Stimulated activated CD4-positive, alpha-beta T cell treated with anti-CD3 and anti-CD28 coated beads, Interleukin-1b, Interleukin-23, amount 100 ng/mL, for 24 hours (primary cell): ENCODE measurements at regions not wholly inside any gene's neighbourhood (a gene's known extent, or its start where the extent isn't known, plus 50 kb on each side); places are given as distances from the start of the nearest gene placed in this dataset.
"Not testable (repeated sequence)": the region's sequence is repeated elsewhere in the genome, so short reads cannot be mapped to it uniquely, and the experiment has no call there.

ENCODE experiments used
- DNase-seq, 4 experiments: peaks; one replicate each; pipeline ENCODE4 v3.0.0-alpha.2; 2020; ENCODE audit warnings: low read depth in 4 of 4, low spot score in 1 of 4

- no peak for DNase-seq
Observed at GRCh38 chr18:47413327-47413726, 161.9 kb upstream of the SKOR2 start.

- no peak for DNase-seq
Observed at GRCh38 chr18:47412924-47413323, 161.5 kb upstream of the SKOR2 start.

GRCh38 chr18:47411159-47411558, 159.7 kb upstream of the SKOR2 start:
- no peak for DNase-seq

DNA sequence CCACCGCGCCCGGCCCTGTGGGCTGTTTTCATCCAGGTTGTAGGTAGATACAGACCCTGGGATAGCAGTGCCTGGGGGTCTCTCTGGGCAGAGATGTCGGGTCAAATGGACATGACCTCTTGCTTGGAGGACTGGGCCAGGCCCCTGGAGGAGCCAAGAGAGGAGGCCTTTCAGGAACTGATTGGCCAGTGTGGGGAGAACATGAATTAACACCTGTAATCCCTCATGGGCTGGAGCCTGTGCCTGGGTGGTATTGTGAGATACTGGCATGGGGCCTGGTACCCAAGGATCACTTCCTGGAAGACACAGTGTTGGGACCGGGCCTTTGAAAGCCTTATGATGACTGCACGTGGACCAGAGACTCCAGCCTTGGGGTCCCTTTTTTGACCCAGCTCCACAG, 158.7 kb upstream of the SKOR2 start:
- DNase-seq: no peak

GRCh38 chr18:47409519-47409918, 158.1 kb upstream of the SKOR2 start:
- no peak for DNase-seq

- no peak for DNase-seq
Observed at GRCh38 chr18:47407736-47408135, 156.3 kb upstream of the SKOR2 start.

DNA sequence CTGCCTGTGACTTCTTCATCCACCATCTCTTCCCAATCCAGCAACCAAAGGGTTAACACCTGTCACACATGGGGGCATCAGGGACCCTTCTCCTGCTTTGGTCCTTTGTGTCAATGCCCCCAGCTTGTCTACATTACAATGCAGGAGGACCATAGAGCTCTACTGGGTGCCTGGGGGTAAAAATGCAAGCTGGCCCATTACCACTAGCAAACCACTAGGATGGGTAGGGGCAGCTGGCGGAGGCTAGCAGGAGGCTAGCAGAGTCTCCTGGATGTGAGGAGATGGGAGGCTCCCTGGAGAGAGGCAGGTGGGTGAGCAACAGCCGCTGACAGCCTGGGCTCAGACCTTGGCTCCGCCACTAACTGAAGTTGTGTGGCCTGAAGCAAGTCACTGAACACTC, 153.4 kb upstream of the SKOR2 start:
- DNase-seq: no peak

GRCh38 chr18:47403949-47404348, 152.5 kb upstream of the SKOR2 start:
- DNase-seq: no peak

DNA sequence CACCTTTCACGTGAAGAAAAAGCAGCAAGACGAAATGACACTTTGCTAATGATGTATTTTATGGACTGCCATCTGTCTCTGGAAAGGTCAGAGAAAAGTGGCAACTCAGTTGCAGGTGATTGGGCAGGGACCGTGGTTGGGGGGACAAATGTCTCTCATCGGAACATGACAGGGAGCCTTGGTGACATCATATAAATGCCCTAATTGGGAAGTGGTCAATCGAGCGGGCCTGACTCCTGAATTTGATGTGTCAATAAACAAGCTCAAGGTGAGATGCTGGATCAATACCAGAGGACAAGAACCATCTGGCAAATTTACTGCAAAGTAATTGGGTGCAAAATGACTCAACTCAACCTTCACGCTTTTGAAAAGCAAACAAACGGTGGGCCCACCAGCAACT, 151.9 kb upstream of the SKOR2 start:
- DNase-seq: no peak

GRCh38 chr18:47399475-47399874, 148.0 kb upstream of the SKOR2 start:
- DNase-seq: no peak

DNA sequence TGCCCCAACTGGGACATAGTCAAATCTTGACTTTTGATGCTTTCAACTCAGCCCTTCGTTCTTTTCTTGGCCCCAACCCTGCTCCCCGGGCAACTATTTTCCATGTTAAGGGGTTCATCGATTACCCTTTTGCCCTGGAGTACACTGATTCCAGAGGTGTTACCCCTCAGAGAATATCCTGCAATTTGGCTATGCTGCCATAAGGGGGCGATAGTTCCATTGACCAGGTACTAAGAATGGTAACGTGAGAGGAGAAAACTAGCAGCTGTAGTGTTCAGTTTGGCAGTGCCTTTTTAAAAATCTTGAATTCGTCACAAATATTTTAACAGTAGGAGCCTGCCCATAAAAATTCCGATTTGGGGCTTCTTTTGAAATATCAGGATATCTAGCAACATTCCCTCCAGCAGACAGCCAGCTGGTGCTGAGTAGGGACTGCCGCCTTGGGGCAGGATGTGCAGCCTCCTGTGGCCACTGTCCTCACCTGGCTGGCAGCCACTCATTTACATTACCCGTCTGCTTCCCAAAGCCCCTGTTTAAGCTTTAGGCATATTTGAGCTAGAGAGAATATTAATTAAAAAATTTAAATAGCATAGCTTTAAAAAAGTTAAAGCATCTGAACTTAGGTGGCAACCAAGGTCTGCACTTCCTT, 146.3 kb upstream of the SKOR2 start:
- peak in 1 of 4 experiments; percentile 5 for DNase-seq

DNA sequence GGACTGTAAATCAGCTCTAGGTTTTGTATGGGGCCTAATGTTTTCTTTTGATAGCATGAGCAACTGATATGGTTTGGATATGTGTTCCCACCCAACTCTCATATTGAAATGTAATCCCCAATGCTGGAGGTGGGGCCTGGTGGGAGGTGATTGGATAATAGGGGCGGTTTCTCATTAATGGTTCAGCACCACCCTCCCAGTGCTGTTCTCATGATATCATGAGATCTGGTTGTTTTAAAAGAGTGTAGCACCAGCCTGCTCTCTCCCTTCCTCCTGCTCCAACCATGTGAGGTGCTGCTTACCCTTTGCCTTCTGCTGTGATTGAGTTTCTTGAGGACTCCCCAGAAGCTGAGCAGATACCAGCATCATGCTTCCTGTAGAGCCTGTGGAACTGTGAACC, 140.2 kb upstream of the SKOR2 start:
- no peak for DNase-seq

DNA sequence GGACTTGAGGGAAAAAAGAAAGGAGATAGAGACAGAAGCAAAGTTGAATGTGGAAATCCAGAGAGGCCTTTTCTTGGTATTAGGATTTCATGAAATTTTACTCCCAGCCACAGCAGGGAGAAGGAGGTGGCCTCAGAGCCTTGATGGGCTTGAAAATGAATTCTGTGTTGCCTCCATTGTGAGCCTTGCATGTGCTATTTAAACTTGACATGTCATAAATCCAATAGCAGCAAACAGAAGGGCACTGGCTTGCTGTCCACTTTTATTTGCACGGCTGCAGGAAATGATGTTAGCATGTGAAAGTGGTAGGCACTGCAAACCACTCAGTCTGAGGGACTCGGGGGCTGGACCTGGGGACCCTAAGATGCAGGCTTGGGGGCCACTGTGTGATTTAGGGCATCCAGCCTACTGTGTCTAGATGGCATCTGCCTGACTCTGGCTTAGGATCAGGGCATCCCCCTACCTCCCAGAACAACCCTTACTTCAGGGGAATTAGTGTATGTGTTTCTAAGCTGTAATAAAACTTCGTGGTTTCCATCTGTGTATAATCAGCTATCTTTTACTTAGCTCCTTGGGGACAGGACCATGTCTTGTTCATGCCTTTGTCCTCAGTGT, 139.1 kb upstream of the SKOR2 start:
- DNase-seq: no peak

DNA sequence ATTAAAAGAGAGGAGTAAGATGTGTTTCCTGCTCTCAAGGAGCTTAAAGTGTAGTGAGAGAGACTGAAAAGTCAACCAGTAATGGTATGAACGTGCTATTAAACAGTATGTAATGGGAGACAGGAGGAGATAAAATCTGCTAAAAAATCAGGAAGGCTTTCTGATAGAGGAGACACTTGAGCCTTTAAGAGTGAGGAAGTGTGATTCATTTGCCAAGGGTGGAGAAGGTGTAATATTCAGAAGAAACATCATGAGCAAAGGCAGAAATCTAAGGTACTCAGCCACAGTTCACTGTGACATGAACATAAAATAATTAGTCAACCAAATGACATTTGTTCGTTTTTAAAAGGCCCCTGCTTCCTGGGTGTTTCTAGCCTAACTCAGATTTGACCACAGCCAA, 137.8 kb upstream of the SKOR2 start:
- no peak for DNase-seq

DNA sequence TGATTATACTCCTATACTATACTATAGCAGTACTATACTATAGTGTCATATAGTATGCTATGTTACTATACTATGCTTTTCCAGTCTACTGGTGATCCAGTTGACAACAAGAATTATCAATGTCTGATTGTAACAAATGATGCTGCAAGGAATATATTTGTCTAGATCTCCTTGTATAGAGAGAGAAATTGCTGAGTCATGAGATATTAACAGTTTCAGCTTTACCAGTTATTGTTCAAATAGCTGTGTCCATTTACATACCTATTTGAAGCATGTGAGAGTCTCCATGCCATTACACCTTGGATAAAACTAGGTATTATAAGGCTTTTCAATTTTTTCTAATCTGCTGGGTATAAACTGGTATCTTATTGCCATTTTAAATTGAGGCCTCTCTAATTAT, 136.4 kb upstream of the SKOR2 start:
- DNase-seq: no peak

DNA sequence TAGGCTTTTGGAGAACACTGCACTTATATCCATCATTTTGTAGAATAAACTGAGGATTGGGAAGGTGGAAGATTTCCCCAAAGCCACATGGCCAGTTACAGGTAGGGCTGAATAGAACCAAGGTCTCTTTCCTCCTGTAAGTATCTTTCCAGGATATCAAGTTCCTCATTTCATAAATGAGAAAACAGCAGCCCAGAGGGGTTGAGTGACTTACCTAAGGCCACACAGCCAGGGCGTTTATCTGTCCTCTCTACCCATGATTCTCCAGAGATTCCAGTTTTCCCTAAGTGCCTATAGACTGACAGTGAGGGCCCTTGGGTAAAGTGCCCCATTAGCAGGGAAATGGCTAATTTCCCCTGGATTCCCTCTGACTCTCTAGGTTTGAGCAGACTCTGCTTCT, 132.3 kb upstream of the SKOR2 start:
- no peak for DNase-seq

DNA sequence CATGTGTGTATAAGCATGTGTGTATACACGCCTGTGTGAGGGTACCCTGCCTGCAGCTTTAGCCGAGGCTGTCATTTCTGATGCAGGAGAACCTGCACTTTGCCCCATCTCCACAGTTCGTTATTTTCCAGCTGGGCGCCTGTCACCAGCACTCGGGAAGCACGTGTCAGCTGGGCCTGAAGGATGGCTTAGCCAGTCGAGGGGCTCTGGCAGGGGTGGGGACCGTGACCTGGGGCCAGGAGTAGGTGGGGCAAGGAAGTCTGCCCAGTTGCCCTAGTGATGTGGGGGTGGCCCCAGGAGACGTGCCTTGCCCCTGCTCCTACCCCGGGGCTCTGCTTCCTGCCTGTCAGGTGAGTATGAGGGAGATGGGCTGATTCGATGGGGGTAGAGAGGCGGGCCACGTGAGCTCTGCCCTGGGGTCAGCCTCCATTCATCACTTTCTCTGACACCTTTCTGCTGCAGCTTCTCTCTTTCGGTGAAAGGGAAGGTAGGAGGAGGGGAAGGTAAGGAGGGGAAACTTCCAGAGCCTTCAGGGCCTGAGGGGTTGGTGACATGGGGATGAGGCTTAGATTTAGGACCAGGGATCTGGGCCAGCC, 130.6 kb upstream of the SKOR2 start:
- no peak for DNase-seq

DNA sequence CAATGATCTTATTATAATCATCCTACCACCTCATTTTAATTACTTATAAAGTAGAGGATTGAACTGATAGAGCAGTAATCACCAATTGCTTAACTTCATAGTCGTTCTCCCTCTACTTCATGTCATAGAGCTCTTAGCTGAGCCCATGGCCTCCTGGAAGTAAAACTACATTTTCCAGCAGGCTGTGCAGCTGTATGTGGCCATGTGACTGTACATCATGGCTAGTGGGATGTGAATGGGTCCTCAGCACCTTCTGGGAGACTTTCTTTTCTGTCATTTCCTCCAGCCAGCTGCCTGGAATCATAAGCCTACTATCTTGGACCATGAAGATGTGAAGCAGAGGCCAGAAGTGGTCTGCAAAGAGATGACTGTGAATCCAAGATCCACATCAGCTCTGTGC, 128.7 kb upstream of the SKOR2 start:
- DNase-seq: no peak

GRCh38 chr18:47373465-47373864, 122.0 kb upstream of the SKOR2 start:
- no peak for DNase-seq

DNA sequence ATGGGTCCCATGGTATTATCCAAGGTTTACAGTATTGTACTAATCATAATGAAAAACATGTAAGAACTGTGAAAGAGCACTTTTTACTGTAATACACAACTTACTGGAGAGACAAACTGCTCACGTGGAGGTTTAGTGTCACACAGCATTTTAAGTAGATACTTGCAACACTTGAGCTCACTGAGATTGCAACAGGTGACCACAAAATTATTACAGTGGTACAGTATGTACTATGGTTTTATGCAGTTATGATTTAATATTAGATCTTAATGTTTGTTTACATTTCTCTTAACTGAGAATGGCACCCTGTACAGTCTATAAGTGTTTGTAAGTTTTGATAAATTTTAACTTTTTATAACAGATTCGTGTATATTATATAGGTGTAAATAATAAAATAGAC, 118.6 kb upstream of the SKOR2 start:
- DNase-seq: no peak

DNA sequence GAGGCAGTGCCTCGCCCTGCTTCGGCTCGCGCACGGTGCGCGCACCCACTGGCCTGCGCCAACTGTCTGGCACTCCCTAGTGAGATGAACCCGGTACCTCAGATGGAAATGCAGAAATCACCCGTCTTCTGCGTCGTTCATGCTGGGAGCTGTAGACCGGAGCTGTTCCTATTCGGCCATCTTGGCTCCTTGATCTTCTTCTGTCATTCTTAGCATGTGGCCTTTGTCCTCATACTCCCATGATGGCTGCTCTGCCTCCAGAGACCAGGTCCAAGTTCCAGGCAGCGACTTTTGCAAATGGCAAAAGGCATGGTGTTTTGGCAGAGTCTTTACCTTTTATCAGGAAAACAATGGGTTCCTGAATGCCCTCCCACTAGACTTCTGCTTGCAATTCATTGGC, 102.6 kb upstream of the SKOR2 start:
- DNase-seq: not testable (repeated sequence)

DNA sequence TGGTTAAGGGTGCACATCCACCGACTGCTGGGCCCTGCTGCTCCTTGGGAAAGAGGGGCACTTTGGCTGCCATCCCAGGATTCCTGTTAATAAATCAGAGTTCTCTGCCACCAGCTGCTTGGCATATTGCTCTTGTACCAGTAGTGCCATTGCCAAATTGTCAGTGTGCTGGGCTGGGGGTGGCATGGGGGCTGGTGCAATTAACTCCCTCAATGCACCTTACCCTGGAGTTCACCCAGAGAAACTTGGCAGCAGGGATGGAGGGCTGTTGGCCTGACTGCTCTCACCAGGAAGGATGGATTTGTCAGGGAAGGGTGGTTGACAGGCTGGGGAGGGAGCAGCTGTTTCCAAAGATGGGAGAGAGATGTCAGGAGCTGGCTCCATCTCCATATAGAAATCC, 94.6 kb upstream of the SKOR2 start:
- DNase-seq: no peak

GRCh38 chr18:47345291-47345690, 93.8 kb upstream of the SKOR2 start:
- no peak for DNase-seq
